Right forelimb (tissue), 1 donor: ENCODE measurements at regions not wholly inside any gene's neighbourhood (a gene's known extent, or its start where the extent isn't known, plus 50 kb on each side); places are given as distances from the start of the nearest gene placed in this dataset.
"Not testable (repeated sequence)": the region's sequence is repeated elsewhere in the genome, so short reads cannot be mapped to it uniquely, and the experiment has no call there.

Experiments
- DNase-seq: peaks from one replicate; pipeline ENCODE4 v3.0.0-alpha.2; 2018

- no peak for DNase-seq
Measured at GRCh38 chr11:37973941-37974340, 1375.9 kb upstream of the RAG2 start.

- no peak for DNase-seq
Measured at GRCh38 chr11:37972691-37973090, 1374.7 kb upstream of the RAG2 start.

GRCh38 chr11:37969336-37969735 is 1371.3 kb upstream of the RAG2 start:
- not testable (repeated sequence) for DNase-seq

GRCh38 chr11:37968148-37968547 is 1370.1 kb upstream of the RAG2 start:
- no peak for DNase-seq

- no peak for DNase-seq
Measured at GRCh38 chr11:37967635-37968034, 1369.6 kb upstream of the RAG2 start.

- no peak for DNase-seq
Measured at GRCh38 chr11:37963440-37963839, 1365.4 kb upstream of the RAG2 start.

- DNase-seq = no peak
Measured at GRCh38 chr11:37957717-37958116, 1359.7 kb upstream of the RAG2 start.

GRCh38 chr11:37951996-37952395 is 1354.0 kb upstream of the RAG2 start:
- DNase-seq = no peak

GRCh38 chr11:37948258-37948657 is 1350.2 kb upstream of the RAG2 start:
- DNase-seq = no peak

- no peak for DNase-seq
Measured at GRCh38 chr11:37947821-37948220, 1349.8 kb upstream of the RAG2 start.

GRCh38 chr11:37946155-37946766 is 1348.2 kb upstream of the RAG2 start:
- no peak for DNase-seq

- no peak for DNase-seq
Measured at GRCh38 chr11:37942081-37942480, 1344.0 kb upstream of the RAG2 start.

- DNase-seq = no peak
Measured at GRCh38 chr11:37929100-37929653, 1331.1 kb upstream of the RAG2 start.

- no peak for DNase-seq
Measured at GRCh38 chr11:37926772-37927171, 1328.7 kb upstream of the RAG2 start.

GRCh38 chr11:37916331-37916730 is 1318.3 kb upstream of the RAG2 start:
- no peak for DNase-seq

GRCh38 chr11:37914859-37915258 is 1316.8 kb upstream of the RAG2 start:
- no peak for DNase-seq

GRCh38 chr11:37908219-37908548 is 1310.1 kb upstream of the RAG2 start:
- no peak for DNase-seq

- DNase-seq = no peak
Measured at GRCh38 chr11:37907436-37908218, 1309.6 kb upstream of the RAG2 start.

GRCh38 chr11:37905707-37906417 is 1307.8 kb upstream of the RAG2 start:
- DNase-seq = no peak

- DNase-seq = no peak
Measured at GRCh38 chr11:37896016-37896415, 1298.0 kb upstream of the RAG2 start.

- DNase-seq = no peak
Measured at GRCh38 chr11:37881741-37882140, 1283.7 kb upstream of the RAG2 start.

GRCh38 chr11:37861671-37862070 is 1263.6 kb upstream of the RAG2 start:
- DNase-seq = no peak

- not testable (repeated sequence) for DNase-seq
Measured at GRCh38 chr11:37858806-37859537, 1260.9 kb upstream of the RAG2 start.
